CD4-positive, alpha-beta T cell (primary cell): ENCODE measurements at regions not wholly inside any gene's neighbourhood (a gene's known extent, or its start where the extent isn't known, plus 50 kb on each side); places are given as distances from the start of the nearest gene placed in this dataset.

ENCODE experiments used
- ATAC-seq: fragments of 200-7000 bp; cut with Tn5 transposase; one replicate; pipeline ENCODE4 v1.10.0; 2022; ENCODE audit warnings: mild to moderate bottlenecking; ENCODE audit not compliant: poor library complexity
- CTCF ChIA-PET: fragments of 350-600 bp; sonication (Branson Sonifier 250); formaldehyde crosslinking; loops from one replicate; lab custom pipeline; 2021; ENCODE audit warnings: antibody characterized with exemption, inconsistent platforms; lab: Charles Lee
- POLR2A ChIA-PET: fragments of 350-600 bp; sonication (Branson Sonifier 250); formaldehyde crosslinking; loops from one replicate; lab custom pipeline; 2021; ENCODE audit warnings: antibody characterized with exemption, inconsistent platforms; lab: Charles Lee
- DNase-seq, 14 experiments: peaks; one replicate each; pipeline ENCODE4 v3.0.0-alpha.2; 2013 to 2020; ENCODE audit warnings: mixed read lengths in 2 of 14
- H3K27ac ChIP-seq, 2 donors: one replicate each; pipeline versions ENCODE4 v1.5.1 to v1.7.0; 2013; ENCODE audit warnings: low read length in 2 of 2, low read depth in 1 of 2, mild to moderate bottlenecking in 1 of 2
- H3K27me3 ChIP-seq, 2 experiments: 1 replicate in 1 of 2; 2 replicates in 1 of 2; pipeline versions ENCODE4 v1.6.1 to v1.7.0; 2013; ENCODE audit warnings: low read length in 2 of 2, control low read depth in 1 of 2, mild to moderate bottlenecking in 1 of 2, moderate library complexity in 1 of 2; ENCODE audit not compliant: insufficient read depth in 2 of 2, control insufficient read depth in 1 of 2
- H3K36me3 ChIP-seq: one replicate; pipeline ENCODE4 v1.6.1; 2013; ENCODE audit warnings: low read length, control low read depth; ENCODE audit not compliant: insufficient read depth
- H3K4me1 ChIP-seq: one replicate; pipeline ENCODE4 v1.6.1; 2013; ENCODE audit warnings: low read length, control low read depth; ENCODE audit not compliant: insufficient read depth
- H3K4me3 ChIP-seq: one replicate; pipeline ENCODE4 v1.5.1; 2013; ENCODE audit warnings: mild to moderate bottlenecking, low read length, moderate library complexity
- H3K9me3 ChIP-seq, 2 experiments: 1 replicate in 1 of 2; 2 replicates in 1 of 2; pipeline versions ENCODE4 v1.6.1 to v1.7.0; 2013; ENCODE audit warnings: low read length in 2 of 2, mild to moderate bottlenecking in 2 of 2, control low read depth in 1 of 2, moderate library complexity in 1 of 2; ENCODE audit not compliant: control insufficient read depth in 1 of 2, insufficient read depth in 1 of 2
- H3K27ac Mint-ChIP-seq: one replicate; pipeline ENCODE4 v1.8.0; 2020; ENCODE audit warnings: mixed read lengths
- H3K27me3 Mint-ChIP-seq: one replicate; pipeline ENCODE4 v1.8.0; 2021; ENCODE audit warnings: mixed read lengths
- H3K36me3 Mint-ChIP-seq: one replicate; pipeline ENCODE4 v1.8.0; 2021; ENCODE audit warnings: low read depth, mixed read lengths
- H3K4me1 Mint-ChIP-seq: one replicate; pipeline ENCODE4 v1.8.0; 2021; ENCODE audit warnings: low read depth, mixed read lengths
- H3K4me3 Mint-ChIP-seq: one replicate; pipeline ENCODE4 v1.8.0; 2020; ENCODE audit warnings: mild to moderate bottlenecking, mixed read lengths
- H3K9me3 Mint-ChIP-seq: one replicate; pipeline ENCODE4 v1.8.0; 2020; ENCODE audit warnings: mixed read lengths
- intact Hi-C, 2 experiments: fragments of 100-400 bp; cut with DNase I in 1 of 2; cut with micrococcal nuclease in 1 of 2; formaldehyde crosslinking; loops; one replicate each; pipeline versions ENCODE4 v1.15.1 to v1.9.0; 2023 to 2025; cut with DNase I, micrococcal nuclease
- TF ChIP-seq, protein P1 (sequence below): fragments of 200-600 bp; IDR thresholded peaks from one replicate; pipeline ENCODE4 v1.8.0; 2022; ENCODE audit warnings: antibody characterized with exemption, mild to moderate bottlenecking

DNA sequence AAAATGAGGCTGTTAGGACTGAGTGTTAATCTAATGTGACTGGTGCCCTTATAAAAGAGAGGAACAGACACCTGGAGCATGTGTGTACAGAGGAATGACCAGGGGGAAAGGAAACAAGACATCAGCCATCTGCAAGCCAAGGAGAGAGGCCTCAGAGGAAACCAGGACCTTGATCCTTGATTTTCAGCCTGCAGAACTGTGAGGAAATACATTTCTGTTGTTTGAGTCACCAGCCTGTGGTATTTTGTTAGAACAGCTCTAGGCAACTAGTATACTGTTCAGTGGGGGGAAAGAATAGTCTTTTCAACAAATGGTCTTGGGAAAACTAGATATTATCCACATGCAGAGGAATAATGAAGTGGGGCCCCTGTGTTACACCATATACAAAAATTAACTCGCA is 80.6 kb downstream of the CCR1 start:
- no peak overlapping the region for H3K4me3 Mint-ChIP-seq
- no peaks in the 10 kb centered on the region for H3K36me3 Mint-ChIP-seq
- no peak overlapping the region for H3K27ac ChIP-seq
- intact Hi-C loops = no loop called here
- H3K27me3 Mint-ChIP-seq = no peaks in the 10 kb centered on the region
- H3K4me1 Mint-ChIP-seq = peaks cover 12% of the 10 kb centered on the region
- ChIA-PET CTCF (no interaction called here), POLR2A (no interaction called here)
- H3K9me3 ChIP-seq = no peaks in the 10 kb centered on the region
- H3K27ac Mint-ChIP-seq = no peak overlapping the region
- H3K4me1 ChIP-seq = peaks cover 16% of the 10 kb centered on the region
- H3K9me3 Mint-ChIP-seq = no peaks in the 10 kb centered on the region
- H3K27me3 ChIP-seq = no peaks in the 10 kb centered on the region
- H3K36me3 ChIP-seq = no peaks in the 10 kb centered on the region
- no peak overlapping the region for H3K4me3 ChIP-seq
- TF ChIP-seq, protein P1, sequence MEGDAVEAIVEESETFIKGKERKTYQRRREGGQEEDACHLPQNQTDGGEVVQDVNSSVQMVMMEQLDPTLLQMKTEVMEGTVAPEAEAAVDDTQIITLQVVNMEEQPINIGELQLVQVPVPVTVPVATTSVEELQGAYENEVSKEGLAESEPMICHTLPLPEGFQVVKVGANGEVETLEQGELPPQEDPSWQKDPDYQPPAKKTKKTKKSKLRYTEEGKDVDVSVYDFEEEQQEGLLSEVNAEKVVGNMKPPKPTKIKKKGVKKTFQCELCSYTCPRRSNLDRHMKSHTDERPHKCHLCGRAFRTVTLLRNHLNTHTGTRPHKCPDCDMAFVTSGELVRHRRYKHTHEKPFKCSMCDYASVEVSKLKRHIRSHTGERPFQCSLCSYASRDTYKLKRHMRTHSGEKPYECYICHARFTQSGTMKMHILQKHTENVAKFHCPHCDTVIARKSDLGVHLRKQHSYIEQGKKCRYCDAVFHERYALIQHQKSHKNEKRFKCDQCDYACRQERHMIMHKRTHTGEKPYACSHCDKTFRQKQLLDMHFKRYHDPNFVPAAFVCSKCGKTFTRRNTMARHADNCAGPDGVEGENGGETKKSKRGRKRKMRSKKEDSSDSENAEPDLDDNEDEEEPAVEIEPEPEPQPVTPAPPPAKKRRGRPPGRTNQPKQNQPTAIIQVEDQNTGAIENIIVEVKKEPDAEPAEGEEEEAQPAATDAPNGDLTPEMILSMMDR = no peak
- DNase-seq (no peak), ATAC-seq (no peak)

GRCh38 chr3:46124216-46125177 is 83.6 kb downstream of the CCR1 start:
- ChIA-PET CTCF (no interaction called here), POLR2A (no interaction called here)
- Histone ChIP-seq H3K27ac (no peak overlapping the region), H3K36me3 (no peaks in the 10 kb centered on the region), H3K4me1 (peaks cover 4% of the 10 kb centered on the region), H3K4me3 (no peak overlapping the region), H3K9me3 (no peaks in the 10 kb centered on the region), H3K27me3 (no peaks in the 10 kb centered on the region)
- Mint-ChIP-seq H3K27ac (no peak overlapping the region), H3K27me3 (no peaks in the 10 kb centered on the region), H3K4me1 (peaks cover 3% of the 10 kb centered on the region), H3K36me3 (no peaks in the 10 kb centered on the region), H3K4me3 (no peak overlapping the region), H3K9me3 (no peaks in the 10 kb centered on the region)
- TF ChIP-seq, protein P1 = no peak
- intact Hi-C loops = no loop called here
- no peak for ATAC-seq
- DNase-seq = no peak

DNA sequence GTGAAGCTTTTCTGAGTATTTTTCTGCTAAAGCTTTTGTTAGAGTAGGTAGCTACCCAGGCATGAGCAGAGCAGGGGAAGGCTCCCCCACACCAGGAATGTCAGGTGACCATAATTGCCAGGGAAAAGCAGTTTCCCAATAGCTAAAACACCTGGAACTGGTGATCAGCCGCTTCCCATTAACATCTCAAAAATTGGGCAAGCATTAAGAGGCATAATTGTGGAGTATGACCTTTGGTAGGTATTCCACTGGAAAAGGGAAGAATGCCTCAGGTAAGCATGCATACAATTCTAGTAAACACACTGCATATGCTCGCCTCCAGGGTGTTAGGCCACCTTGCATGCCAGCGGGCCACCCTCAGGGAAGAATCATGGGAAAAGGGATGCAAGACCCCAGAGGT is 84.5 kb downstream of the CCR1 start:
- H3K9me3 Mint-ChIP-seq = no peaks in the 10 kb centered on the region
- no peak overlapping the region for H3K4me3 ChIP-seq
- no peak overlapping the region for H3K27ac Mint-ChIP-seq
- DNase-seq (no peak), ATAC-seq (no peak)
- H3K36me3 Mint-ChIP-seq = no peaks in the 10 kb centered on the region
- TF ChIP-seq, protein P1 = no peak
- no peaks in the 10 kb centered on the region for H3K27me3 ChIP-seq
- no peak overlapping the region for H3K4me3 Mint-ChIP-seq
- no peaks in the 10 kb centered on the region for H3K27me3 Mint-ChIP-seq
- CTCF ChIA-PET = no interaction called here
- no peaks in the 10 kb centered on the region for H3K9me3 ChIP-seq
- H3K4me1 Mint-ChIP-seq = no peaks in the 10 kb centered on the region
- no peaks in the 10 kb centered on the region for H3K4me1 ChIP-seq
- H3K36me3 ChIP-seq = no peaks in the 10 kb centered on the region
- intact Hi-C loops = no loop called here
- no peak overlapping the region for H3K27ac ChIP-seq
- POLR2A ChIA-PET = no interaction called here
